GM23338 (cell line): ENCODE measurements at regions not wholly inside any gene's neighbourhood (a gene's known extent, or its start where the extent isn't known, plus 50 kb on each side); places are given as distances from the start of the nearest gene placed in this dataset.

ENCODE experiments used
- ATAC-seq: fragments of 200-7000 bp; cut with Tn5 transposase; 3 replicates; pipeline ENCODE4 v1.9.1; 2020
- DNase-seq: peaks from one replicate; pipeline ENCODE4 v3.0.0-alpha.2; 2015; ENCODE audit warnings: low spot score
- H2AFZ ChIP-seq: fragments of 200-600 bp; sonication (generic); 2 replicates; pipeline ENCODE4 v1.8.0; 2016; ENCODE audit warnings: antibody characterized with exemption, mild to moderate bottlenecking, moderate library complexity
- H3F3A ChIP-seq: fragments of 200-600 bp; sonication (generic); replicated peaks from 2 replicates; pipeline ENCODE4 v1.8.0; 2017; ENCODE audit warnings: antibody characterized with exemption, mixed run types, low read depth
- H3K27ac ChIP-seq: fragments of 200-600 bp; sonication (generic); 2 replicates; pipeline ENCODE4 v1.6.1; 2016; ENCODE audit warnings: low read depth
- H3K27me3 ChIP-seq: fragments of 200-600 bp; sonication (generic); 2 replicates; pipeline ENCODE4 v1.8.0; 2016; ENCODE audit warnings: mild to moderate bottlenecking, mixed run types, moderate library complexity; ENCODE audit not compliant: insufficient read depth
- H3K36me3 ChIP-seq: fragments of 200-600 bp; sonication (generic); 2 replicates; pipeline ENCODE4 v1.8.0; 2016; ENCODE audit warnings: mild to moderate bottlenecking; ENCODE audit not compliant: insufficient read depth
- H3K4me1 ChIP-seq: fragments of 200-600 bp; sonication (generic); 2 replicates; pipeline ENCODE4 v1.8.0; 2016; ENCODE audit warnings: mild to moderate bottlenecking, moderate library complexity; ENCODE audit not compliant: insufficient read depth
- H3K4me2 ChIP-seq: fragments of 200-600 bp; sonication (generic); 2 replicates; pipeline ENCODE4 v1.7.1; 2017; ENCODE audit warnings: mixed run types
- H3K4me3 ChIP-seq: fragments of 200-600 bp; sonication (generic); 2 replicates; pipeline ENCODE4 v1.6.1; 2016; ENCODE audit warnings: mixed run types
- H3K79me2 ChIP-seq: fragments of 200-600 bp; sonication (generic); replicated peaks from 2 replicates; pipeline ENCODE4 v1.8.0; 2017; ENCODE audit warnings: mild to moderate bottlenecking; ENCODE audit not compliant: insufficient read depth
- H3K9me2 ChIP-seq: fragments of 200-600 bp; sonication (generic); 2 replicates; pipeline ENCODE4 v1.8.0; 2017; ENCODE audit not compliant: insufficient read depth
- H4K20me1 ChIP-seq: fragments of 200-600 bp; sonication (generic); replicated peaks from 2 replicates; pipeline ENCODE4 v1.8.0; 2017; ENCODE audit warnings: mild to moderate bottlenecking; ENCODE audit not compliant: insufficient read depth
- H3K27ac Mint-ChIP-seq: 2 replicates; pipeline ENCODE4 v1.8.0; 2020; ENCODE audit warnings: inconsistent platforms, mild to moderate bottlenecking, moderate library complexity, mixed read lengths
- H3K27me3 Mint-ChIP-seq: 3 replicates; pipeline ENCODE4 v1.8.0; 2022; ENCODE audit warnings: low read depth, mild to moderate bottlenecking, moderate library complexity, mixed read lengths, inconsistent platforms; ENCODE audit not compliant: insufficient read depth, poor library complexity
- H3K36me3 Mint-ChIP-seq: 3 replicates; pipeline ENCODE4 v1.8.0; 2021; ENCODE audit warnings: low read depth, mild to moderate bottlenecking, inconsistent platforms, moderate library complexity, mixed read lengths
- H3K4me1 Mint-ChIP-seq: 3 replicates; pipeline ENCODE4 v1.8.0; 2020; ENCODE audit warnings: mild to moderate bottlenecking, inconsistent platforms, mixed read lengths
- H3K4me3 Mint-ChIP-seq: 3 replicates; pipeline ENCODE4 v1.8.0; 2021; ENCODE audit warnings: moderate library complexity, mild to moderate bottlenecking, inconsistent platforms, mixed read lengths
- H3K9me3 Mint-ChIP-seq: 3 replicates; pipeline ENCODE4 v1.8.0; 2020; ENCODE audit warnings: moderate library complexity, mild to moderate bottlenecking, inconsistent platforms, mixed read lengths
- CREB1 ChIP-seq: fragments of 250-450 bp; sonication (Bioruptor Pico); IDR thresholded peaks from 2 replicates; pipeline ENCODE4 v1.5.0; 2020; ENCODE audit warnings: low read depth, mild to moderate bottlenecking, moderate library complexity
- NANOG ChIP-seq: IDR thresholded peaks from 2 replicates; pipeline ENCODE4 v1.6.1; 2016; ENCODE audit warnings: antibody characterized with exemption, borderline replicate concordance
- POLR2AphosphoS5 ChIP-seq: IDR thresholded peaks from 2 replicates; pipeline ENCODE4 v1.6.1; 2016; ENCODE audit warnings: antibody characterized with exemption, low read depth
- ZNF331 ChIP-seq: fragments of 250-450 bp; sonication (Bioruptor Pico); IDR thresholded peaks from 2 replicates; pipeline ENCODE4 v1.5.0; 2020; ENCODE audit warnings: low read depth, mild to moderate bottlenecking, moderate library complexity
- TF ChIP-seq, protein P1 (sequence below): fragments of 250-450 bp; sonication (Bioruptor Pico); IDR thresholded peaks from 2 replicates; pipeline ENCODE4 v1.5.0; 2020; ENCODE audit warnings: mild to moderate bottlenecking, moderate library complexity
- TF ChIP-seq, protein P2 (sequence below): IDR thresholded peaks from one replicate; pipeline ENCODE4 v1.6.1; 2018; ENCODE audit warnings: antibody characterized with exemption; ENCODE audit not compliant: unreplicated experiment

- Histone ChIP-seq H3K36me3 (no peaks in the 10 kb centered on the region), H3K4me2 (no peak overlapping the region), H3F3A (no peaks in the 10 kb centered on the region), H3K79me2 (no peaks in the 10 kb centered on the region), H3K27me3 (no peaks in the 10 kb centered on the region), H2AFZ (peak overlapping the region; percentile 53; the same call in 1 of the 2 replicates), H4K20me1 (no peaks in the 10 kb centered on the region), H3K27ac (no peak overlapping the region), H3K9me2 (peaks cover 6% of the 10 kb centered on the region; the same call in 1 of the 2 replicates), H3K4me3 (no peak overlapping the region), H3K4me1 (no peaks in the 10 kb centered on the region)
- TF ChIP-seq CREB1 (CRISPR knock-in tag) (no peak), ZNF331 (CRISPR knock-in tag) (no peak), NANOG (no peak), POLR2AphosphoS5 (no peak)
- TF ChIP-seq, protein P1, sequence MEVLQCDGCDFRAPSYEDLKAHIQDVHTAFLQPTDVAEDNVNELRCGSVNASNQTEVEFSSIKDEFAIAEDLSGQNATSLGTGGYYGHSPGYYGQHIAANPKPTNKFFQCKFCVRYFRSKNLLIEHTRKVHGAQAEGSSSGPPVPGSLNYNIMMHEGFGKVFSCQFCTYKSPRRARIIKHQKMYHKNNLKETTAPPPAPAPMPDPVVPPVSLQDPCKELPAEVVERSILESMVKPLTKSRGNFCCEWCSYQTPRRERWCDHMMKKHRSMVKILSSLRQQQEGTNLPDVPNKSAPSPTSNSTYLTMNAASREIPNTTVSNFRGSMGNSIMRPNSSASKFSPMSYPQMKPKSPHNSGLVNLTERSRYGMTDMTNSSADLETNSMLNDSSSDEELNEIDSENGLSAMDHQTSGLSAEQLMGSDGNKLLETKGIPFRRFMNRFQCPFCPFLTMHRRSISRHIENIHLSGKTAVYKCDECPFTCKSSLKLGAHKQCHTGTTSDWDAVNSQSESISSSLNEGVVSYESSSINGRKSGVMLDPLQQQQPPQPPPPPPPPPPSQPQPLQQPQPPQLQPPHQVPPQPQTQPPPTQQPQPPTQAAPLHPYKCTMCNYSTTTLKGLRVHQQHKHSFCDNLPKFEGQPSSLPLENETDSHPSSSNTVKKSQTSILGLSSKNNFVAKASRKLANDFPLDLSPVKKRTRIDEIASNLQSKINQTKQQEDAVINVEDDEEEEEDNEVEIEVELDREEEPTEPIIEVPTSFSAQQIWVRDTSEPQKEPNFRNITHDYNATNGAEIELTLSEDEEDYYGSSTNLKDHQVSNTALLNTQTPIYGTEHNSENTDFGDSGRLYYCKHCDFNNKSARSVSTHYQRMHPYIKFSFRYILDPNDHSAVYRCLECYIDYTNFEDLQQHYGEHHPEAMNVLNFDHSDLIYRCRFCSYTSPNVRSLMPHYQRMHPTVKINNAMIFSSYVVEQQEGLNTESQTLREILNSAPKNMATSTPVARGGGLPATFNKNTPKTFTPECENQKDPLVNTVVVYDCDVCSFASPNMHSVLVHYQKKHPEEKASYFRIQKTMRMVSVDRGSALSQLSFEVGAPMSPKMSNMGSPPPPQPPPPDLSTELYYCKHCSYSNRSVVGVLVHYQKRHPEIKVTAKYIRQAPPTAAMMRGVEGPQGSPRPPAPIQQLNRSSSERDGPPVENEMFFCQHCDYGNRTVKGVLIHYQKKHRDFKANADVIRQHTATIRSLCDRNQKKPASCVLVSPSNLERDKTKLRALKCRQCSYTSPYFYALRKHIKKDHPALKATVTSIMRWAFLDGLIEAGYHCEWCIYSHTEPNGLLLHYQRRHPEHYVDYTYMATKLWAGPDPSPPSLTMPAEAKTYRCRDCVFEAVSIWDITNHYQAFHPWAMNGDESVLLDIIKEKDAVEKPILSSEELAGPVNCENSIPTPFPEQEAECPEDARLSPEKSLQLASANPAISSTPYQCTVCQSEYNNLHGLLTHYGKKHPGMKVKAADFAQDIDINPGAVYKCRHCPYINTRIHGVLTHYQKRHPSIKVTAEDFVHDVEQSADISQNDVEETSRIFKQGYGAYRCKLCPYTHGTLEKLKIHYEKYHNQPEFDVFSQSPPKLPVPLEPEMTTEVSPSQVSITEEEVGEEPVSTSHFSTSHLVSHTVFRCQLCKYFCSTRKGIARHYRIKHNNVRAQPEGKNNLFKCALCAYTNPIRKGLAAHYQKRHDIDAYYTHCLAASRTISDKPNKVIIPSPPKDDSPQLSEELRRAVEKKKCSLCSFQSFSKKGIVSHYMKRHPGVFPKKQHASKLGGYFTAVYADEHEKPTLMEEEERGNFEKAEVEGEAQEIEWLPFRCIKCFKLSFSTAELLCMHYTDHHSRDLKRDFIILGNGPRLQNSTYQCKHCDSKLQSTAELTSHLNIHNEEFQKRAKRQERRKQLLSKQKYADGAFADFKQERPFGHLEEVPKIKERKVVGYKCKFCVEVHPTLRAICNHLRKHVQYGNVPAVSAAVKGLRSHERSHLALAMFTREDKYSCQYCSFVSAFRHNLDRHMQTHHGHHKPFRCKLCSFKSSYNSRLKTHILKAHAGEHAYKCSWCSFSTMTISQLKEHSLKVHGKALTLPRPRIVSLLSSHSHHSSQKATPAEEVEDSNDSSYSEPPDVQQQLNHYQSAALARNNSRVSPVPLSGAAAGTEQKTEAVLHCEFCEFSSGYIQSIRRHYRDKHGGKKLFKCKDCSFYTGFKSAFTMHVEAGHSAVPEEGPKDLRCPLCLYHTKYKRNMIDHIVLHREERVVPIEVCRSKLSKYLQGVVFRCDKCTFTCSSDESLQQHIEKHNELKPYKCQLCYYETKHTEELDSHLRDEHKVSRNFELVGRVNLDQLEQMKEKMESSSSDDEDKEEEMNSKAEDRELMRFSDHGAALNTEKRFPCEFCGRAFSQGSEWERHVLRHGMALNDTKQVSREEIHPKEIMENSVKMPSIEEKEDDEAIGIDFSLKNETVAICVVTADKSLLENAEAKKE (CRISPR knock-in tag) = no peak
- TF ChIP-seq, protein P2, sequence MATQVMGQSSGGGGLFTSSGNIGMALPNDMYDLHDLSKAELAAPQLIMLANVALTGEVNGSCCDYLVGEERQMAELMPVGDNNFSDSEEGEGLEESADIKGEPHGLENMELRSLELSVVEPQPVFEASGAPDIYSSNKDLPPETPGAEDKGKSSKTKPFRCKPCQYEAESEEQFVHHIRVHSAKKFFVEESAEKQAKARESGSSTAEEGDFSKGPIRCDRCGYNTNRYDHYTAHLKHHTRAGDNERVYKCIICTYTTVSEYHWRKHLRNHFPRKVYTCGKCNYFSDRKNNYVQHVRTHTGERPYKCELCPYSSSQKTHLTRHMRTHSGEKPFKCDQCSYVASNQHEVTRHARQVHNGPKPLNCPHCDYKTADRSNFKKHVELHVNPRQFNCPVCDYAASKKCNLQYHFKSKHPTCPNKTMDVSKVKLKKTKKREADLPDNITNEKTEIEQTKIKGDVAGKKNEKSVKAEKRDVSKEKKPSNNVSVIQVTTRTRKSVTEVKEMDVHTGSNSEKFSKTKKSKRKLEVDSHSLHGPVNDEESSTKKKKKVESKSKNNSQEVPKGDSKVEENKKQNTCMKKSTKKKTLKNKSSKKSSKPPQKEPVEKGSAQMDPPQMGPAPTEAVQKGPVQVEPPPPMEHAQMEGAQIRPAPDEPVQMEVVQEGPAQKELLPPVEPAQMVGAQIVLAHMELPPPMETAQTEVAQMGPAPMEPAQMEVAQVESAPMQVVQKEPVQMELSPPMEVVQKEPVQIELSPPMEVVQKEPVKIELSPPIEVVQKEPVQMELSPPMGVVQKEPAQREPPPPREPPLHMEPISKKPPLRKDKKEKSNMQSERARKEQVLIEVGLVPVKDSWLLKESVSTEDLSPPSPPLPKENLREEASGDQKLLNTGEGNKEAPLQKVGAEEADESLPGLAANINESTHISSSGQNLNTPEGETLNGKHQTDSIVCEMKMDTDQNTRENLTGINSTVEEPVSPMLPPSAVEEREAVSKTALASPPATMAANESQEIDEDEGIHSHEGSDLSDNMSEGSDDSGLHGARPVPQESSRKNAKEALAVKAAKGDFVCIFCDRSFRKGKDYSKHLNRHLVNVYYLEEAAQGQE = no peak
- H3K4me1 Mint-ChIP-seq = peaks cover 14% of the 10 kb centered on the region
- H3K27me3 Mint-ChIP-seq = peaks cover 11% of the 10 kb centered on the region
- no peaks in the 10 kb centered on the region for H3K36me3 Mint-ChIP-seq
- H3K4me3 Mint-ChIP-seq = no peak overlapping the region
- DNase-seq (no peak), ATAC-seq (no peak)
- no peaks in the 10 kb centered on the region for H3K9me3 Mint-ChIP-seq
- no peak overlapping the region; the same call in 1 of the 2 replicates for H3K27ac Mint-ChIP-seq
Observed at GRCh38 chr10:7471720-7472367, 61.0 kb upstream of the SFMBT2 start.
